ENCODE measurements at regions not wholly inside any gene's neighbourhood (a gene's known extent, or its start where the extent isn't known, plus 50 kb on each side); places are given as distances from the start of the nearest gene placed in this dataset.

GRCh38 chr5:166398131-166398530 lies 1893.3 kb upstream of the WWC1 start:
- DNase-seq (no peak), ATAC-seq (no peak)

- DNase-seq, result no peak
- ATAC-seq, result no peak
These were observed 1891.7 kb upstream of the WWC1 start for GRCh38 chr5:166399781-166400180.

GRCh38 chr5:166401391-166401790 lies 1890.1 kb upstream of the WWC1 start:
- ATAC-seq, result no peak
- no peak for DNase-seq

- DNase-seq (no peak), ATAC-seq (no peak)
These were observed 1879.3 kb upstream of the WWC1 start for GRCh38 chr5:166412191-166412590.

- no peak for DNase-seq
- ATAC-seq, result no peak
These were observed 1864.2 kb upstream of the WWC1 start for GRCh38 chr5:166427211-166427610.

GRCh38 chr5:166428264-166428803 lies 1863.1 kb upstream of the WWC1 start:
- ATAC-seq, result no peak
- no peak for DNase-seq

GRCh38 chr5:166430491-166431319 lies 1860.7 kb upstream of the WWC1 start:
- no peak for ATAC-seq
- DNase-seq, result no peak

GRCh38 chr5:166431456-166431855 lies 1860.0 kb upstream of the WWC1 start:
- no peak for ATAC-seq
- no peak for DNase-seq

GRCh38 chr5:166433679-166434078 lies 1857.8 kb upstream of the WWC1 start:
- ATAC-seq (no peak), DNase-seq (no peak)

- DNase-seq (no peak), ATAC-seq (no peak)
These were observed 1854.6 kb upstream of the WWC1 start for GRCh38 chr5:166436872-166437271.

- ATAC-seq, result no peak
- no peak for DNase-seq
These were observed 1805.1 kb upstream of the WWC1 start for GRCh38 chr5:166486348-166486747.

GRCh38 chr5:166488560-166488959 lies 1802.9 kb upstream of the WWC1 start:
- no peak for ATAC-seq
- no peak for DNase-seq

- no peak for ATAC-seq
- DNase-seq, result no peak
These were observed 1798.4 kb upstream of the WWC1 start for GRCh38 chr5:166493040-166493439.

- DNase-seq, result no peak
- no peak for ATAC-seq
These were observed 1797.8 kb upstream of the WWC1 start for GRCh38 chr5:166493612-166494011.

- DNase-seq, result no peak
- no peak for ATAC-seq
These were observed 1793.8 kb upstream of the WWC1 start for GRCh38 chr5:166497496-166498104.

GRCh38 chr5:166499447-166500240 lies 1791.8 kb upstream of the WWC1 start:
- no peak for ATAC-seq
- DNase-seq, result no peak

GRCh38 chr5:166503506-166503905 lies 1787.9 kb upstream of the WWC1 start:
- DNase-seq, result no peak
- ATAC-seq, result no peak

- no peak for DNase-seq
- no peak for ATAC-seq
These were observed 1786.4 kb upstream of the WWC1 start for GRCh38 chr5:166505067-166505466.

GRCh38 chr5:166505544-166505943 lies 1785.9 kb upstream of the WWC1 start:
- no peak for ATAC-seq
- no peak for DNase-seq

GRCh38 chr5:166507810-166508425 lies 1783.5 kb upstream of the WWC1 start:
- DNase-seq (no peak), ATAC-seq (no peak)

GRCh38 chr5:166509085-166509484 lies 1782.4 kb upstream of the WWC1 start:
- DNase-seq, result no peak
- no peak for ATAC-seq

- DNase-seq, result no peak
- no peak for ATAC-seq
These were observed 1773.5 kb upstream of the WWC1 start for GRCh38 chr5:166517976-166518375.
